ENCODE measurements at regions not wholly inside any gene's neighbourhood (a gene's known extent, or its start where the extent isn't known, plus 50 kb on each side); places are given as distances from the start of the nearest gene placed in this dataset.
A peak's percentile ranks its signal among the peaks of the same experiment; 100 is the strongest.
"Not testable (repeated sequence)": the region's sequence is repeated elsewhere in the genome, so short reads cannot be mapped to it uniquely, and the experiment has no call there.

DNA sequence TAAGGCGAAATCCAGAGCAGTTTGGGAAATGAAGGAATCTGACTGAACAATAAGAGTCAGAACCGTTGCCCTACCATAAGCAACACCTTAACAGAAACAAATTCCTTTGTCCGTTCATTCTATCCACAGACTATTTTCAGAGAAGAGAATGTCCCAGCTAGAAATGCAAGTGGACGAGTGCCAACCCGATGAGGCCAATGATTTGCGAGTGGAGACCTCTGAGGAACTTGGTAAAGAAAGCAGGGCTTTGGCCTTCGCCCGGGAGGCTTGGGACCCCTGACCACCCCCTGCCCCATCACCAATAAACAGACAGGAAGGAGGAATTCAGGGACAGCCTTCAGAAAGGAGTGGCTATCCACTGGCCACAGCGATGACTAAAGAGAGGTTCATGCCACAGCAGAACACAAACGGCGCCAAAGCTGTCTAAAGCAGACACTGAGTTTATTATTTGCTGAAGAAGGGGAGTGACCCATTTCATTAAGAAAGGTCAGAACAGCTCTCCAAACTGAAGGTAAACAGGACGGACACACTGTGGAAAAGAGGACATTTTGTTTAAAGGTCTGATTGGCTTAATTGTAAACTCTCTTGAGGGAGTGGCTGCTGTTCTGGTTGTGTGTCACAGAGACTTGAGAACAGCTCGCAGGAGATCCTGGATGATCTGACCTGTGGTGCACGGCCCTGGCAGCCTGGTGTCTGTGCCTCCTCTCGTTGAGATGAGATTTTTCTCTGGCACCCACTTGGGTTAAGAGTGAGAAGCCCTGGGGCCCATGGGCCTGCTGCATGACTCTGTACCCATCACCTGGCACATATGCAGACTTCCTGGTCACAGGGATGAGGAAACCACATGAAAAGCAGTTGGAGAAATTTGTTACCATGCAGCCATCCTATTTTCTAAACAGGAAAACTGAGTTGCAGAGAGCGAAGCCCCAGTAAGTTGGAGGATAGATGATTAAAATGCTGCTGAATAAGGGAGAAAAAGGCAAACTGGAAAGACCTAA lies 142.0 kb upstream of the PZP start:
- Mint-ChIP-seq H3K9me3 (peaks cover 34% of the 10 kb centered on the region), H3K36me3 (ENCODE audit: low read depth) (peaks cover 9% of the 10 kb centered on the region), H3K4me1 (ENCODE audit: low read depth) (peaks cover 13% of the 10 kb centered on the region), H3K27me3 (ENCODE audit: low read depth) (no peaks in the 10 kb centered on the region), H3K4me3 (no peak overlapping the region), H3K27ac (no peak overlapping the region)

GRCh38 chr12:9348906-9349518 lies 140.8 kb upstream of the PZP start:
- H3K9me3 Mint-ChIP-seq, result peaks cover 23% of the 10 kb centered on the region
- no peak overlapping the region for H3K4me3 Mint-ChIP-seq
- H3K27me3 Mint-ChIP-seq (ENCODE audit: low read depth), result no peaks in the 10 kb centered on the region
- H3K4me1 Mint-ChIP-seq (ENCODE audit: low read depth), result peaks cover 15% of the 10 kb centered on the region
- no peak overlapping the region for H3K27ac Mint-ChIP-seq
- peaks cover 8% of the 10 kb centered on the region for H3K36me3 Mint-ChIP-seq (ENCODE audit: low read depth)

DNA sequence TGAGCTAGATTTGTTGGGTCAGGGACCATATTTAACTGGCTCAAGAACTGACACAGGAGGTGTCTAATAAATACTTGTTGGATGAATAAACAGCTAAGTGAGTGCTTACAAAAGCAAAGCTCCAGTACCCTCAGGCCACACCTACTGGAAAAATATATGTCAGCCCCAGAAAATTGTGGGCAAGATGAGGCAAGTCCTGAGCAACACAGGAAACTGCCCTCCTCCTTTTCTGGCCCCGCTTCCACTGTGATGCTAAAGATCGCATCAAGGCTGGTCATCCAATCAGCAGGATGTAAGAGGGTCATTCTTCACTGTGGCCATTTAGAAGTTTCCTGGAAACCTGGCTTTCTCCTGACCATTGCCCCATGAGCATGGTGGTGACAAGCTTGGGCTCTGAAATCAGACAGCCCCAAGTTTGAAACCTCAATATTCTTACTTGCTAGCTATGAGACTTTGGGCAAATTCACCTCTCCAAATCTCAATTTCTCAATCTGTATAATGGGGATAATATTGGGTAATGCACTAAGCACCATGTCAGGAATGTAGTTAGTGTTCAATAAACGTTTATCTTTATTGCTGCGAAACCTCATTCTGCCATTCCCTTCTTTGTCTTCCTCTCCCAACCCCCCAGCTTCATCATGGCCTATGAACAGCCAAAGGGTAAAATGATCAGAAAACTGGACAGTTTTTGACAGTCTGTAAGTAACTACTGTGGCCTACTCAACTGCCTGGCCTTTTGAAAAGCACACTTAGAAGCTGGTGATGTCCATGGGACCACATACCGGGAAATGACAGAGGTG lies 139.3 kb upstream of the PZP start:
- peaks cover 9% of the 10 kb centered on the region for H3K9me3 Mint-ChIP-seq
- H3K27me3 Mint-ChIP-seq (ENCODE audit: low read depth), result no peaks in the 10 kb centered on the region
- no peak overlapping the region for H3K27ac Mint-ChIP-seq
- peaks cover 15% of the 10 kb centered on the region for H3K4me1 Mint-ChIP-seq (ENCODE audit: low read depth)
- no peak overlapping the region for H3K4me3 Mint-ChIP-seq
- peaks cover 6% of the 10 kb centered on the region for H3K36me3 Mint-ChIP-seq (ENCODE audit: low read depth)

GRCh38 chr12:9346866-9347327 lies 138.7 kb upstream of the PZP start:
- Mint-ChIP-seq H3K9me3 (peaks cover 3% of the 10 kb centered on the region), H3K36me3 (ENCODE audit: low read depth) (peaks cover 2% of the 10 kb centered on the region), H3K27me3 (ENCODE audit: low read depth) (no peaks in the 10 kb centered on the region), H3K4me3 (no peak overlapping the region), H3K4me1 (ENCODE audit: low read depth) (peaks cover 19% of the 10 kb centered on the region), H3K27ac (no peak overlapping the region)

- Mint-ChIP-seq H3K27me3 (ENCODE audit: low read depth) (no peaks in the 10 kb centered on the region), H3K4me1 (ENCODE audit: low read depth) (peaks cover 24% of the 10 kb centered on the region), H3K4me3 (no peak overlapping the region), H3K36me3 (ENCODE audit: low read depth) (no peaks in the 10 kb centered on the region), H3K9me3 (no peaks in the 10 kb centered on the region), H3K27ac (no peak overlapping the region)
These were observed 137.0 kb upstream of the PZP start for GRCh38 chr12:9345171-9345570.

- no peaks in the 10 kb centered on the region for H3K9me3 Mint-ChIP-seq
- H3K4me3 Mint-ChIP-seq, result no peak overlapping the region
- H3K4me1 Mint-ChIP-seq (ENCODE audit: low read depth), result peaks cover 24% of the 10 kb centered on the region
- H3K27ac Mint-ChIP-seq, result no peak overlapping the region
- no peaks in the 10 kb centered on the region for H3K27me3 Mint-ChIP-seq (ENCODE audit: low read depth)
- no peaks in the 10 kb centered on the region for H3K36me3 Mint-ChIP-seq (ENCODE audit: low read depth)
These were observed 136.3 kb upstream of the PZP start for GRCh38 chr12:9344541-9344940.

DNA sequence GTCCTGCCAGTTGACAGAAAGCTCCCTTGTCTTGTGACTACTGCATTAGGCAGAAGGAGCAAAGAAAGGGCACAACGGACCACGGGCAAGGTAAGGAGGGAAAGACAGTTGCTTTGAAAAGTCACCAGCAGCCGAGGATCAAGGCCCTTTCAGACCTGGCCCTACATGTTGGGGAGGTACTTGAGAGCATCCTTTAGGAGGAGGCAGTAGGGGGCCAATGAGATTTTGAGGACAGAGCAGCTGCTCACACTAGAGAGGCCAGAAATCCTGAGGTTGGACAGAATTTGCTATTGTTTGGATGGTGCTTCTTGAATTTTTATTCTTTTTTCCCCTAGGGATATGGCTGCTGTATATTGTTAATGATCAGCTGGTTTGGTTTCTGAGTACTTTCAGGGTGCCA lies 135.5 kb upstream of the PZP start:
- H3K4me3 Mint-ChIP-seq, result no peak overlapping the region

DNA sequence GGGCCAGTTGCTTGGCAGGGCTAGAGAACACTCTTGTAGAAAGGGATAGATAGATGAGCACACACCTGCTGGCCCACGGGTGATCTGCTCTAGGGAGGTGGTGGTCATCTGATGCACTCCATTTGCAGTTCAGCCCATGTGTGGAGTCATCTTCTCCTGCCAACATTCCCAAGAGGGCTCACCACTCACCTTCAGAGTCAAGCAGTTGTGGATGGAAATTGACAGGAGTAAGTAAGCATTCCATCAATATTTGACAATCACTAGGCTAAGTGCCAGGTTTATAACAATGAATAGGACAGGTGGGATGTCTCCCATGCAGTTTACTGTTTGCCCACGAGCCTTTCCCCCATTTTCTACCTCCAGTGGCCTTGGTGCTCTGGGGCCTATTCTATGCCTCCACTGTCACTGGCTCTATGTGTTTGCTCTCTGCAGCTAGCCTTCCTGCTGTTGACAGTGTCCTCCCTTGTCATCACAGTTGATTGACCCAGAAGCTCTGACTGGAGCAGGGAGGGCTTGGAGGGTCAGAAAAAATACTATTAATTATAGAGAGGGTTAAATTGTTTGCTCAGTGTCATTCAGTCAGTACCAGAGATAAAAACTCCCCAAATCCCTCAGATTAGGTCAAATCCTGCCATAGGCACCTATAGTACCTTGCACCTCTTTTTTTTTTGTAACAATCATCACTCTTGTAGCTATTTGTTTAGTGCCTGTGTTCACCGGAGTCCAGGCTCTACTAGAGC lies 134.6 kb upstream of the PZP start:
- Mint-ChIP-seq H3K27me3 (ENCODE audit: low read depth) (no peaks in the 10 kb centered on the region), H3K36me3 (ENCODE audit: low read depth) (no peaks in the 10 kb centered on the region), H3K27ac (no peak overlapping the region), H3K4me3 (no peak overlapping the region), H3K4me1 (ENCODE audit: low read depth) (peaks cover 24% of the 10 kb centered on the region), H3K9me3 (no peaks in the 10 kb centered on the region)

More for the DNA sequence above, 135.5 kb upstream of the PZP start:
- H3K27me3 Mint-ChIP-seq (ENCODE audit: low read depth), result no peaks in the 10 kb centered on the region
- peaks cover 24% of the 10 kb centered on the region for H3K4me1 Mint-ChIP-seq (ENCODE audit: low read depth)
- no peaks in the 10 kb centered on the region for H3K36me3 Mint-ChIP-seq (ENCODE audit: low read depth)
- no peak overlapping the region for H3K27ac Mint-ChIP-seq
- no peaks in the 10 kb centered on the region for H3K9me3 Mint-ChIP-seq

DNA sequence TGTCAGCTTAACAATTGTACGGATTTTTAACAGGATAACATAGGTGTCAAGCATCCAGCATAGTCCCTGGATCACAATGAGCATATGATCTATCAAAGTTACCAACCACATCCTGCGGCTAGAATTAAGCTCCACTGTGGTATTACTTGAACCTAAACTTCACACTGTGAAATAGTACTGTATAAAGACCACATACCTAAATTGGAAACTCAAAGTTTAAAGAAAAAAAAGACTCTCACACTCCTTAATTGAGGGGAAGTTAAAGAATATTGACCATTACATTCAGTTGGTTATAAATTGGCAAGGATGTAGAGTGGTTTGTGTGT lies 133.0 kb upstream of the PZP start:
- peak overlapping the region; percentile 33 for H3K27ac Mint-ChIP-seq
- peaks cover 21% of the 10 kb centered on the region for H3K4me1 Mint-ChIP-seq (ENCODE audit: low read depth)
- H3K36me3 Mint-ChIP-seq (ENCODE audit: low read depth), result peaks cover 4% of the 10 kb centered on the region
- H3K4me3 Mint-ChIP-seq, result no peak overlapping the region
- no peaks in the 10 kb centered on the region for H3K27me3 Mint-ChIP-seq (ENCODE audit: low read depth)
- peaks cover 6% of the 10 kb centered on the region for H3K9me3 Mint-ChIP-seq

DNA sequence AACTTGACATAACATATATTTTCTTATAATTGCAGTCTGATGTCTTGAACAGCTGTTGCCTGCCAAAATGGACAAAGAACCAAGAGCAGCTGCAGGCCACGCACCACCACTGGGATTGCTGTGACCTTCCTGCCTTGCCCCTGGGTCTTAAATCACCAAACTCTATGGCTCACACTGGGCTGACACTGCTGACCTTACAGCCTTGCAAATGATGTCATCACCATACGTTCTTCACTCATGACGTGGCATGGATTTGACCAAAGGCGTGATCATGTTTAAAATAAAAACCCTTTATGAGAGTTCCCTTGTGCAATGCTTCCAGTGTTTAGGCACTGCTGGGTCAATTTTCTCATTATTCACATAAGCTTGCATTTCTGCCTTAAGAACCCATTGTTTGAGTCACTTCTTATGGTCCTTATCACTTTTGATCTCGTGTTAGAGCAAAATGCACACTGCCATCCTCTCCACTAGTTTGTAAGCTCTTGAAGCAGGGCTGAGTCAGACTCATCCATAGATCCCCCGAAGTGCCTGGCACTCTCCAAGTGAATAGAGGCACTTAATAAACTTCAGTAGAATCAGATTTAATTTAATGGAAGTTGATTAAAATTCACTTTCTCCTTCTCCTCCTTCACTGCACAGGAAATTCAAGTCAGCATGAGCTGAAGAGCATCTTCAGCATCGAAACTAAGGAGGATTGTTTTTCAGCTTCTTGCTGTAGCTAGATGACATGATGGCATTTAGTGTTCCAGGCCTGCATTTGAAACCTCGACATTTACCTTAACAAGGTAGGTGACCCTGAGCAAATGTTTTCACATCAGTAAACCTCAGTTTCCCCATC lies 132.4 kb upstream of the PZP start:
- Mint-ChIP-seq H3K4me3 (no peak overlapping the region), H3K36me3 (ENCODE audit: low read depth) (peaks cover 5% of the 10 kb centered on the region), H3K4me1 (ENCODE audit: low read depth) (peaks cover 17% of the 10 kb centered on the region), H3K27ac (peak overlapping the region; percentile 33), H3K27me3 (ENCODE audit: low read depth) (no peaks in the 10 kb centered on the region), H3K9me3 (peaks cover 8% of the 10 kb centered on the region)

GRCh38 chr12:9337656-9338055 lies 129.5 kb upstream of the PZP start:
- Mint-ChIP-seq H3K4me3 (no peak overlapping the region), H3K27me3 (ENCODE audit: low read depth) (no peaks in the 10 kb centered on the region), H3K9me3 (peaks cover 8% of the 10 kb centered on the region), H3K4me1 (ENCODE audit: low read depth) (peaks cover 23% of the 10 kb centered on the region), H3K36me3 (ENCODE audit: low read depth) (peaks cover 5% of the 10 kb centered on the region), H3K27ac (no peak overlapping the region)

- not testable (repeated sequence) for H3K36me3 Mint-ChIP-seq (ENCODE audit: low read depth); H3K27me3 Mint-ChIP-seq (ENCODE audit: low read depth); H3K9me3 Mint-ChIP-seq; H3K4me3 Mint-ChIP-seq; H3K27ac Mint-ChIP-seq
- H3K4me1 Mint-ChIP-seq (ENCODE audit: low read depth), result peaks cover 19% of the 10 kb centered on the region
These were observed 128.3 kb upstream of the PZP start for GRCh38 chr12:9336375-9337011.

GRCh38 chr12:9335867-9336266 lies 127.7 kb upstream of the PZP start:
- Mint-ChIP-seq H3K4me1 (ENCODE audit: low read depth) (peaks cover 19% of the 10 kb centered on the region), H3K9me3 (peaks cover 8% of the 10 kb centered on the region), H3K36me3 (ENCODE audit: low read depth) (peaks cover 9% of the 10 kb centered on the region), H3K27me3 (ENCODE audit: low read depth) (no peaks in the 10 kb centered on the region), H3K27ac (no peak overlapping the region), H3K4me3 (no peak overlapping the region)

Data from T-helper 1 cell treated with Interleukin-12 subunit alpha and Interleukin-12 subunit beta and Interleukin-4 antibody, amounts not matched to agents 30 μg/mL and 1 μg/mL, for 36 hours (primary cell).